ENCODE measurements at regions not wholly inside any gene's neighbourhood (a gene's known extent, or its start where the extent isn't known, plus 50 kb on each side); places are given as distances from the start of the nearest gene placed in this dataset.

GRCh38 chr4:179095585-179096221 is 1653.5 kb upstream of the AGA start:
- H4K8ac ChIP-seq (ENCODE audit: low read depth in 2 of 2, low read length in 2 of 2) = no peak overlapping the region
- no peaks in the 10 kb centered on the region for H3K9me1 ChIP-seq (ENCODE audit: insufficient read depth, low read length)
- no peak overlapping the region for H2BK20ac ChIP-seq (ENCODE audit: low read depth, low read length)
- H3K56ac ChIP-seq (ENCODE audit: extremely low read depth, insufficient read depth, low read length) = no peak overlapping the region
- H3K4ac ChIP-seq (ENCODE audit: low read depth, low read length) = no peak overlapping the region
- no peaks in the 10 kb centered on the region for H4K20me1 ChIP-seq (ENCODE audit: insufficient read depth, low read length)
- H4K91ac ChIP-seq (ENCODE audit: insufficient read depth, low read depth, low read length) = no peak overlapping the region
- peak; percentile 46 for DNase-seq
- ChIA-PET POLR2A (ENCODE audit: unreplicated experiment) (no interaction called here), CTCF (interaction anchor here (0.6 kb wide), 1 partner anchor 772 kb away, joined by 3 read pairs; no protein-coding TSS in a partner anchor)
- TF ChIP-seq MXI1 (IDR thresholded peaks at IDR 0.05; ENCODE audit: borderline replicate concordance, low read depth, low read length) (no peak), CEBPB (IDR thresholded peaks at IDR 0.05; ENCODE audit: low read depth, low read length) (no peak), USF2 (IDR thresholded peaks at IDR 0.05; ENCODE audit: low read depth, low read length) (no peak), BHLHE40 (IDR thresholded peaks at IDR 0.05; ENCODE audit: low read depth, low read length) (no peak), CHD1 (IDR thresholded peaks at IDR 0.05; ENCODE audit: low read depth, low read length) (no peak), NFE2L2 (IDR thresholded peaks at IDR 0.05; ENCODE audit: low read depth, low read length) (no peak), RFX5 (IDR thresholded peaks at IDR 0.05; ENCODE audit: low read depth, low read length) (no peak), MAFK (IDR thresholded peaks at IDR 0.05; ENCODE audit: low read depth, low read length) (no peak), ELK1 (IDR thresholded peaks at IDR 0.05; ENCODE audit: borderline replicate concordance, low read depth, low read length) (no peak), FOS (IDR thresholded peaks at IDR 0.05; ENCODE audit: low read depth, low read length) (no peak), CTCF (conservative IDR thresholded peaks at IDR 0.05; ENCODE audit: low read depth, low read length) (no peak), SMC3 (IDR thresholded peaks at IDR 0.05; ENCODE audit: low read depth, low read length) (no peak), MAZ (IDR thresholded peaks at IDR 0.05; ENCODE audit: borderline replicate concordance, low read depth, low read length) (no peak), RAD21 (IDR thresholded peaks at IDR 0.05; ENCODE audit: low read length) (no peak), RCOR1 (IDR thresholded peaks at IDR 0.05; ENCODE audit: insufficient replicate concordance, low read length) (no peak), POLR2A (IDR thresholded peaks at IDR 0.05; ENCODE audit: low read depth, low read length) (no peak)
- H2BK5ac ChIP-seq (ENCODE audit: low read depth, low read length, poor library complexity, severe bottlenecking) = no peak overlapping the region
- no peaks in the 10 kb centered on the region for H3K9me3 ChIP-seq (ENCODE audit: control insufficient read depth, insufficient read depth, low read length)
- H2AK9ac ChIP-seq (replicated peaks; ENCODE audit: low read depth, low read length, poor library complexity) = no peak overlapping the region
- H4K5ac ChIP-seq (ENCODE audit: low read depth, low read length) = no peak overlapping the region
- no peak overlapping the region for H3K9ac ChIP-seq (ENCODE audit: low read depth, low read length)
- H2BK120ac ChIP-seq (ENCODE audit: low read depth, low read length) = no peak overlapping the region
- no peak overlapping the region for H3K23ac ChIP-seq (ENCODE audit: low read depth, low read length)
- ATAC-seq (ENCODE audit: low read depth) = no peak
- H2BK15ac ChIP-seq (ENCODE audit: low read depth, low read length) = no peak overlapping the region
- intact Hi-C loops (cut with micrococcal nuclease) = no loop called here
- dilution Hi-C loops (cut with HindIII; ENCODE audit: low sequenced_read_pairs, unreplicated experiment) = no loop called here
- no peak overlapping the region for H3K4me2 ChIP-seq (ENCODE audit: low read depth, low read length)
- no peak overlapping the region for H3K4me3 ChIP-seq (ENCODE audit: insufficient read depth, low read depth, low read length)
- H3K18ac ChIP-seq (ENCODE audit: low read depth, low read length) = no peak overlapping the region
- no peaks in the 10 kb centered on the region for H3K27me3 ChIP-seq (ENCODE audit: control insufficient read depth, insufficient read depth, low read length)
- no peak overlapping the region for H3K14ac ChIP-seq (replicated peaks; ENCODE audit: low read depth, low read length)
- H3K27ac ChIP-seq (ENCODE audit: insufficient read depth, low read length) = no peak overlapping the region
- no peak overlapping the region for H2AK5ac ChIP-seq (ENCODE audit: low read depth, low read length)
- BruUV-seq (replicated peaks) = no TSS peak
- H3K79me1 ChIP-seq (ENCODE audit: low read depth in 1 of 2, low read length in 2 of 2) = no peaks in the 10 kb centered on the region
- H2AFZ ChIP-seq (replicated peaks; ENCODE audit: low read length, poor library complexity) = no peak overlapping the region
- H3K36me3 ChIP-seq (ENCODE audit: control insufficient read depth, insufficient read depth, low read length) = no peaks in the 10 kb centered on the region
- H3K4me1 ChIP-seq (ENCODE audit: control insufficient read depth, insufficient read depth, low read length) = no peaks in the 10 kb centered on the region
- in situ Hi-C loops (cut with MboI; ENCODE audit: low sequenced_read_pairs) = no loop called here
- no CpG with 5 or more reads among the region's 4 CpGs for WGBS, 2 experiments (ENCODE audit: extremely low coverage in 2 of 2, insufficient read length in 1 of 2)

Data from IMR-90 (cell line).